Cardiac septum (tissue), 1 donor: ENCODE measurements at regions not wholly inside any gene's neighbourhood (a gene's known extent, or its start where the extent isn't known, plus 50 kb on each side); places are given as distances from the start of the nearest gene placed in this dataset.

ENCODE experiments used
- DNase-seq: peaks from one replicate; pipeline ENCODE4 v3.0.0-alpha.2; 2020; ENCODE audit warnings: low spot score
- intact Hi-C: fragments of 100-400 bp; cut with DNase I; formaldehyde crosslinking; loops from one replicate; pipeline ENCODE4 v1.14.0; 2022
- donor health status: DM: no; HTN: no; CAD: no.

DNA sequence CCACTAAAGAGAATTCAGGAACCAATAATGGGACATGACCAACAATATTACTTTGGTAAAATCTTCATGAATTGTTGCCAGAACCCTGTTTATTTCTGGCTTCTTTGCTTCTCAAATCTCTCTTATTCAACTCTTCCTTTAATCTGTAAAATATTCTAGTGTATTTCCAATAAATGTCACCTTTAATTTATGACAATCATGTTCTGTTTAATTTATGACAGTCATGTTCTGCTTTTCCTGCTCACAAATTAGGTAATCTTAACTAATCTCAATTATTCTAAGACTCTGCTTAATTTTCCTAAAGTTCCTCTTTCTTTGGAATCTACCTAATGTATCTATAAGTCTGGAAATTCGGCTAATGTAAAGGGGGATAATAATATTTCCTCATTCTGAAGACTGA lies 847.6 kb upstream of the KLHL1 start:
- intact Hi-C loops, result no loop called here
- no peak for DNase-seq

GRCh38 chr13:70950664-70951063 lies 842.4 kb upstream of the KLHL1 start:
- DNase-seq, result no peak
- intact Hi-C loops, result no loop called here

DNA sequence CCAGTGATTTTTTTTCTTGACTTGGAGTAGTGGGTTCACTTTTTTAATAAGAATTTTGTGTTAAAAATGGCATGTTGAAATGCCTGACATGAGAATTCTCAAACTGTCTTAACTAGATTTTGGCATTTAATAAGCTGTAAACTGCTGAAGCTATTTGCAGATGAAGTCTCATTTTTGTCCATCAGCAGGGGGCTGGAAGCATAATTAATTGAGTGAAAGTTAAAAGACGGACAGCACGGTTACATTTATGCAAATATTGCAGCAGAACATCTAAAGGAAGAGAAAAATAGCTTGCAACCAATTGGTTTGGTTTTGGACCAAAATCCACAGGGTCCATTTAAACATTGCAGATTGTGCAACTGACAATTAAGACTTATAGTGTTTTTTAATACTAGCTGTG lies 837.3 kb upstream of the KLHL1 start:
- no peak for DNase-seq
- intact Hi-C loops, result no loop called here

GRCh38 chr13:70941454-70941853 lies 833.2 kb upstream of the KLHL1 start:
- DNase-seq, result no peak
- intact Hi-C loops, result no loop called here

DNA sequence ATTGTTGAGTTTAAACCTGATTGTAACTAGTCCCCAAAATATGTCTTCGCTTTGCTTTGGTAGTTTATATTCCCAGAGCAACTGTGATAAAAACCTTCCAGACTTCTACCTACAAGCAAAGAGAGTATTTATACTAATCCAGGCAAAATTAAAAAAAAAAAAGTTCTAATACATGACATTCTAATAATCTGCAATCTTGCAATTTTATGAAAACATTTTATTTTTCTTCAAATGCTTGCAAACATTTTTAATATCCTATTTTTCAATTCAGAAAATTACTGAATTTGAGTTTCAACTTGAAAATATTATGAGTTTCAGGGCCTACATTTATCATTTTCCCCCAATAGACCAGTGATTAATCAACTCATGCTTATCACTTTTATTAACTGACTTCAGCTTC lies 830.2 kb upstream of the KLHL1 start:
- DNase-seq, result no peak
- intact Hi-C loops, result no loop called here

GRCh38 chr13:70932511-70932910 lies 824.3 kb upstream of the KLHL1 start:
- DNase-seq, result no peak
- intact Hi-C loops, result no loop called here

GRCh38 chr13:70923863-70924752 lies 815.9 kb upstream of the KLHL1 start:
- DNase-seq, result peak; percentile 73
- intact Hi-C loops, result no loop called here

DNA sequence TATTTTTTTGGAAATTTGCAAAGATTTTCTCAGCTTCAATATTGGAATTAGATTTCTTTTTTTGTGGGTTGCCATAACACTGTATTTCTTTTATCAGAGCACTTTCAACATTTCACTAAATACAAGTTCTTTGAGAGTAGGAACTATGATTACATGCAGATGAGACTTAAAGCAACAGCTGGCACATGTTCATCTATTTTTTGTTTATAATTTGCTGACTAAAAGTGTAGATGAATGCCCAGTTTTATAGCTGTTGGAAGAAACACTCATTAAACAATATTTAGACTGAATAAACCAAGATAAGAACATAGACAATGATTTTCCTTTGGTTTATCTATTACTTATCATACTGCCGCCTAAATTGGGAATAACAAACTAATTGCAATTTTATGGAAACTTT lies 803.0 kb upstream of the KLHL1 start:
- intact Hi-C loops, result no loop called here
- DNase-seq, result no peak

- DNase-seq, result no peak
- intact Hi-C loops, result no loop called here
Measured at GRCh38 chr13:70908795-70909194, 800.5 kb upstream of the KLHL1 start.

DNA sequence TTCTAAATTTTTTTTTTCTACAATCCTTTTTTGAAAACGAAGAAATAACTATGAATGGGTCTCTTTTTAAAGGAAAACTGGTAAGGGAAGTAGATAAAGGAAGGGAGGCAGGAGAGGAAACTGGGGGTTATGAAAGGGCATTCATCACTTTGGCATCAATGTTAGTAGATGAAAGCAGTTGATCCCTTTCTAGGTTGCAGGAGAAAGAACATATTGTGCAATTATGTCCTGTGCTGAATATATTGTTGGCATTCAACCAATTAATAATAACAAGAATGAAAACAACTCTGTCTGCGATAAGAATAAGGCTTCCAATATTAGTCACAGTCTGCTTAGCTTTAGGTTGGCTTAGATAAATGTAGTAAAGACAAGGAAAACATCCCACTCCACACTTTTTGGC lies 796.8 kb upstream of the KLHL1 start:
- no peak for DNase-seq
- intact Hi-C loops, result no loop called here

DNA sequence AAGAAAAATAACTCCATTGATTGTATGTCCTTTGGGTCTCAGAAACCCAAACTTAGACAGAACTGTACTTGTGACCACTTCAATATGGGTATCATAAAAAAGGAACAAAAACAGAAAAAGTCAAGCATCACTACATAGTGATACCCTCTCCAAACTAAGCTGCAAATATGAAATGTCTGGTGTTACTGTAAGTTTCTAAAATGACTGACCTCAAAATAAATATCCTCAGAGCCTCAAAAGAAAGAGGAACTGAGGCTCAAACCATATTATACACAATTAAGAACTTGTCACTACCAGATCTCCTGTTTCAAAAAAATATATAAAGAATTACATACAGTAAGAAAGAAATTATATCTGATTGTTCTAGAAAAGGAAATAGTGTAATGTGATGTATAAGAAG lies 787.9 kb upstream of the KLHL1 start:
- intact Hi-C loops, result no loop called here
- no peak for DNase-seq

GRCh38 chr13:70895599-70895998 lies 787.3 kb upstream of the KLHL1 start:
- no peak for DNase-seq
- intact Hi-C loops, result no loop called here

- intact Hi-C loops, result no loop called here
- DNase-seq, result no peak
Measured at GRCh38 chr13:70894258-70894657, 786.0 kb upstream of the KLHL1 start.

DNA sequence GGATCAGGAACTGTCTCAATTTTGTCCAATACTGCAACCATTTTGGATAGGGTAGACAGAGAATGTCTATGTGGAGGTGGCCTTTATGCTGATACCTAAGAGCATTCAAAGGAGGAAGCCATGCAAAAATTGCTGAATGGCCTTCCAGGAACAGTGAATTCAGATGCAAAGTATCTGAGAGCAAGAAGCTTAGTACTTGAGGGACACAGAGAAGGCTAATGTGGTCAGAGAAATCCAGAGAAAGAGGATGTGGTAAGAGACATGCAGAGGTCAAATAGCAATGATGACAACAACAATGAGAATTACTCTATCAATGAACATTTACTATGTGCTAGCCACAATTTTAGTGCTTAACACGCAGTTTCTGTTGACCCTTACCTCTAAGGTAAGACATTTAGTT lies 785.6 kb upstream of the KLHL1 start:
- intact Hi-C loops, result no loop called here
- DNase-seq, result no peak

DNA sequence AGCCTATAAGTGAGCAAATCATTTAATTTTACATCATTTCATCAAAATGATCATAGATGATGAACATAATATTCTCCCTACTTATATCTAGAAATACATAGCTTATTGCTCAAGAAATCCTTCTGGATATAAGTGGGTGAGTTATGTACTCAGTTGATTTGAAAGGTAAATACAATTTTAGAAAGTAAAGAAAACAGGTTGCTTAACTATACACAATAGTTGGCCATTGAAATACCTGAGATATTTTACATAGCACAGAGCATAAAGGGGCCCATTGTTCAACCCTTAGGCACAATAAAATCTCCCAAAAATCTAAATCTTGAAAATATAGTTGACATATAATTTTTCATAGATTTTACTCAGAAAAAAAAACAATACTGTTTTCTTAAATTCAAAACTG lies 782.0 kb upstream of the KLHL1 start:
- intact Hi-C loops, result no loop called here

DNA sequence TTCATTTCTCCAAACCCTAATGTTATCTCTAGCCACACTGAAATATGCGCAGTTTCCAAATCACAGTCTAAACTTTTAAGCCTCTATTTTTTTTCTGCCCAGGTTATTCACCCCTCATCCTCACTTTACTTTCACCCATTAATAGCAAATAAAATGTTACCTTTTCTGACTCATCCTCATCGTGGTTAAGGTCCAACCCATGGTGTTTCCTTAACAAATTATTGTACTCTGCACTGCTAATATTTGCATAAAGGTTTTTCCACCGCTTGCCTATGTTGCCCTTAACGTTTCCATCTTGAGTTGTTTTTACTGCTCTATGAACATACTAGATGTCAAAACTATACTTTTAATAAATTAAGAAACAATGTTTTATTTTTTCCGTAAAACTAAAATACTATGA lies 780.9 kb upstream of the KLHL1 start:
- intact Hi-C loops, result no loop called here
- DNase-seq, result no peak

More for the DNA sequence above, 782.0 kb upstream of the KLHL1 start:
- DNase-seq, result no peak

- intact Hi-C loops, result no loop called here
- DNase-seq, result no peak
Measured at GRCh38 chr13:70884196-70884595, 775.9 kb upstream of the KLHL1 start.

- DNase-seq, result no peak
- intact Hi-C loops, result no loop called here
Measured at GRCh38 chr13:70874636-70875035, 766.4 kb upstream of the KLHL1 start.

- DNase-seq, result no peak
- intact Hi-C loops, result no loop called here
Measured at GRCh38 chr13:70864731-70865130, 756.5 kb upstream of the KLHL1 start.

DNA sequence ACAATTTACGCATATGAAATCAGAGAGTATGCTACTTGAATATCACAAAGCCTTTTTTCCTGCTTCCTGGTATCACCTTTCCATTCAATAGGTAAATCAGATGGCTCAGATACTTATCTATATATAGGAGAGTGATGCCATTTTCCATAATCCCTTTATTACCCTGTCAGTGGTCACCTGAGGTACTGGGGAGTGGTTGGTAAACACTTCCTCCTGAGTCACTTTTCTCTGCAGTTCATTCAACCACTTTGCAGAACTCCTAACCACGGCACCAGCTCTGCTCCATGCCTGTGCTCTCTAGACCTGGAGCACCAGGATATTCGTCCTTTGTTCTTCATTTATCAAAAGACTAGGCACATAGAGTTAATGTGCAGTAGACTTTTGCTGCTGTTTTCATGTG lies 748.5 kb upstream of the KLHL1 start:
- intact Hi-C loops, result no loop called here
- DNase-seq, result no peak

DNA sequence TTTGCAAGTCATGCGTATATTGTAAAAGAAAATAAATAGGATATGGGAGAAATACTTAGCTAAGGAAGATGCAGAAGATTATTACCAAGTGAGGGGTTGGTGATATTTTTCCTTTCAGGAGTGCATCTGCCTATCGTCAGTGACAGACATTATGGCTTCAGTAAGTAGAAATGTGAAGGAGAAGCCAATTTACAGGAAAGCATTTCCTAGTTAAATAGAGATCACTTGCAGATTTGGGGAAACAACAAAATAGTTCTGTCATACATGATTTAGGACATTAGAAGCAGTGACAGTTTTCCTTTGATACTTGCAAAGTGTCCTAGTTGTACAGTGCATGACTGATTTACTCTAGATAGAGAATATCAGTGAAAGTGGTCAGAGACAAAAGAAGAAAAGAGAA lies 747.8 kb upstream of the KLHL1 start:
- no peak for DNase-seq
- intact Hi-C loops, result no loop called here

DNA sequence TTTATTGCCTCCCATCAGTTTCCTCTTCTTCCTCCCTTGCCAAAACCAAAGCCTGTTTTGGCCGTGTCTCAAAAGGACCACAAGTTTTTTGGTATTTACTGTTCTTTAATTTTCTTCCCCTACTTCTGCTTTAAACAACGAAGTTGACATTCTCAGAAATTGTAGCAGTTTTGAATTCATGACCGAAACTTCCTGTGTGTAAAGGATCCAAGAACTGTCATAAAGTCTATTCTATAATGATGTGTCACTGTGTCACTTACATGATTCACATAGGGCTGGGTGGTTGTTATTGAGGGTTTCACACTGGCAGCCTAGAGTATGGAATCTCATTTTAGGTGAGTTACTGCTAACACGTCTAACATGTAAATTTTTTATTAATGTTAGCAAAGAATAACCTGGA lies 741.0 kb upstream of the KLHL1 start:
- intact Hi-C loops, result no loop called here
- DNase-seq, result no peak
